GM10266 (cell line): ENCODE measurements at regions not wholly inside any gene's neighbourhood (a gene's known extent, or its start where the extent isn't known, plus 50 kb on each side); places are given as distances from the start of the nearest gene placed in this dataset.

Experiments used
- DNase-seq: peaks from one replicate; pipeline ENCODE4 v3.0.0; 2012; ENCODE audit errors: extremely low spot score
- TF ChIP-seq, protein P1 (sequence below): IDR thresholded peaks from 2 replicates; pipeline ENCODE4 v1.5.1; 2012; ENCODE audit warnings: mild to moderate bottlenecking, low read depth; ENCODE audit not compliant: control insufficient read depth, insufficient read depth; ENCODE audit errors: missing control alignments

DNA sequence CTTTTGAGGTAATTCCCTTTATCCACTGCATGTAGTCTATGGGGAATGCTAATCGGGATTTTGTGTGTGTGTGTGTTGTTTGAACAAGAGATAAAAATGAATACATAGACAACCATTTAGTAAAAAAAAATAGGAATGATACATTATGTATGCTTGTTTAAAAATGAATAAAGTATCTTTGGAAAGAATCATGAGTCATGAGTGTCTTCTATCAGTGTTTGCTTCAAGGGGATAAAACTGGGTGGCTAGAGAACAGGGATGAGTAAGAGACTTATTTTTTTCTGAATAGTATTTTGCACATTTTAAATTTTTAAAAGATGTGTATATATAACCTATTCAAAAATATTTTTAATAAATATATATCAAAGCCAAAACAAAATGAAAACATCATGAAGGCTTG is 839.4 kb upstream of the ADGRL4 start:
- TF ChIP-seq, protein P1, sequence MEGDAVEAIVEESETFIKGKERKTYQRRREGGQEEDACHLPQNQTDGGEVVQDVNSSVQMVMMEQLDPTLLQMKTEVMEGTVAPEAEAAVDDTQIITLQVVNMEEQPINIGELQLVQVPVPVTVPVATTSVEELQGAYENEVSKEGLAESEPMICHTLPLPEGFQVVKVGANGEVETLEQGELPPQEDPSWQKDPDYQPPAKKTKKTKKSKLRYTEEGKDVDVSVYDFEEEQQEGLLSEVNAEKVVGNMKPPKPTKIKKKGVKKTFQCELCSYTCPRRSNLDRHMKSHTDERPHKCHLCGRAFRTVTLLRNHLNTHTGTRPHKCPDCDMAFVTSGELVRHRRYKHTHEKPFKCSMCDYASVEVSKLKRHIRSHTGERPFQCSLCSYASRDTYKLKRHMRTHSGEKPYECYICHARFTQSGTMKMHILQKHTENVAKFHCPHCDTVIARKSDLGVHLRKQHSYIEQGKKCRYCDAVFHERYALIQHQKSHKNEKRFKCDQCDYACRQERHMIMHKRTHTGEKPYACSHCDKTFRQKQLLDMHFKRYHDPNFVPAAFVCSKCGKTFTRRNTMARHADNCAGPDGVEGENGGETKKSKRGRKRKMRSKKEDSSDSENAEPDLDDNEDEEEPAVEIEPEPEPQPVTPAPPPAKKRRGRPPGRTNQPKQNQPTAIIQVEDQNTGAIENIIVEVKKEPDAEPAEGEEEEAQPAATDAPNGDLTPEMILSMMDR, result no peak
- no peak for DNase-seq

DNA sequence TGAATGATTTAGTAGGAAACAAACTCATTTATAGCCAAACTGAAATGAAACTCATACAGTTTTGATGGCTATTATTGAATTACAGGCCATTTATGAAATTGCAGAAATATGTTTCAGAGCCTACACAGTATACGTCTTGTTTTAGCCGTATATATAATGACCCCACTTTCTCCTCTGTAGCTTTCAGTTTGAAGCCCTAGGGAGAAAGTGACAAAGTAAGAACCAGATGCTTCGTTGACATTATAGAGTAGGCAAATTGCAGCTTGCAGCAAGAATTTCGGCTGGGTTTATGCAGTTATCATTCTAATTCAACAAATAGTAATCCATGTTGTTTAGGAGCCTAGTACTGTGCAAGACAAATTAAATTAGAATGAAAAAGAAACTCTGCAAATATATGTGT is 836.3 kb upstream of the ADGRL4 start:
- no peak for DNase-seq
- TF ChIP-seq, protein P1, result no peak

DNA sequence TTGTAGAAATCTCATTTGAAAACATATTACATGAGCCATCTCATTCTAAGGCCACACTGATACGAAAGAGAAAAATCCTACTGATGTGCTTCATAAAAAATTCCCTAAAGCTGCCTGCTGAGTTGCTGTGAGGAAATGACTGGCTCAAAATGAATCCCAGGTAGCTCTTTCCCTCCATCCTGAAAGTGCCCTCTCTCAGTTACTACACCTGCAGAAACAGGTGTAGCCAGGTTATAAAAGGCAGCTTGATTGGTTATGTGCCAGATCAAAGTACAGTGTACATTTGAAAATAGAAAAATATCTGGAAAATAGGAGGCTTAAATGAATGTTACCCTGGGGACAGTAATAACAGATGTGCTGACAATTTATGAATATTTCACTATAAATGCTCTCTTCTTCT is 833.4 kb upstream of the ADGRL4 start:
- TF ChIP-seq, protein P1, result no peak
- no peak for DNase-seq

DNA sequence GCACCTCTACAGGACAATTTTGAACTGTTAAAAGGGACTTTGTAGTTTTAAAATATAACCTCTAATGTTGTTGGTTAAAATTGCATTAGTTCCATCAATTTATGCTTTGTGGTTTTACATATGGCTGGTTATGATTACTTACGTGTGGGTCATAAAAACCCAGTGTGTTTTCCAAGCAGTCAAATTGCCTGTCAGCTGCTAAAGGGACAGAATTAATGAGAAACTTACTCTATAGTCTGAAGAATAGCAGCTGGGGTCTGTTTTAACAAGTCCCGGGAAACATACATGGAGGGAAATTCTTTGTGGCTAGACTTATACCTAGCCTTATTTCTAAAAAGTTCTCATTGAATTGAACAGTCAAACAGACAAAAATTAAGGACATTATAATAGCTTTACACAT is 820.9 kb upstream of the ADGRL4 start:
- no peak for DNase-seq
- TF ChIP-seq, protein P1, result no peak

DNA sequence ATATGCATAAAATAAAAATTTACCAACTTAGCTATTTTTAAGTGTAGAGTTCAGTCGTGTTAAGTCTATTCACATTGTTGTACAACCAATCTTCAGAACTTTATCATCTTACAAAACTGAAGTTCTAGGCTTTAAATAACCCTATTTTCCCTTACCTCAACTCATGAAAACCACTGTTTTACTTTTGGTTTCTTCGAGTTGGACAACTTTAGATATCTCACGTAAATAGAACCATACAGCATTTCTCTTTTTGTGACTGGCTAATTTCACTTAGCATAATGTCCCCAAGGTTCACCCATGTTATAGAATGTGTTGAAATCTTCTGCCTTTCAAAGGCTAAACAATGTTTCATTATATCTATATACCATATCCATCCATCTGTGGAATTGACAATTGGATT is 819.0 kb upstream of the ADGRL4 start:
- TF ChIP-seq, protein P1, result no peak
- DNase-seq, result no peak

DNA sequence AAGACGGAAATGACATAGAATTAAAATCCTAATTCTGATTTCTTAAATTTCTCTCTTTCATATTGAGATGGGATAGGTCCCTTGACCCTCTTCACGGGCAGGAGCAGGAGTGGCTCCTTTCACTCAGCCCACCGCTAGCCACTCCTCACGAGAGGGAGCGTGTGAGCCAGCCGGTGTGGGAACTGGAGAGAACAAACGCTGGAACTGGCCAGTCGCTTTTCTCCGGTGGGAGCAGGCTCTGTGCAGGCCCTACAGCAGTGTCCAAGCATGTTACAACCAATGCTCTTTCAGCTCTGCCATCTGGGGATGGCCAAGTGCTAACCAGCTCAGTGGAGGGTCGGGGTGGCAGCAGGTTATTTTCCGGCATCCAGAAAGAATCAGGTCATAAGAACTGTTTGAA is 815.5 kb upstream of the ADGRL4 start:
- TF ChIP-seq, protein P1, result no peak
- no peak for DNase-seq

DNA sequence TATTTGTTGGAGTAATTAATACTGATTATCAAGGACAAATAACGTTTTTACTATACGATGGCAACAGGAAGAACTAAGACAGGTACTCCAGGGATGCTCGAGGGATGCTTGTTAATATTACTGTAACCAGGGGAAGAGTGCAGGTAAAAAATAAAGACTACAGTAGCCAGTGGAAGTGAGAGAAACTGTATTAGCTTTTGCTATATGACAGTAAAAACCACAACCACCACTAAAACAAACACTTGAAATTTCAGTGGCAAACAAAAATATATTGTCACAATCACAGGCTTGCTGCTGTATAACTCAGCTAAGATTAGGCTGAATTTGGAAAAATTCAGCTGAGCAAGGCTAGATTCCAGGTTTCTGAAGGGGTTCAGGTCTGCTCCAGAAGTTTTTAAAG is 812.6 kb upstream of the ADGRL4 start:
- no peak for DNase-seq
- TF ChIP-seq, protein P1, result no peak

DNA sequence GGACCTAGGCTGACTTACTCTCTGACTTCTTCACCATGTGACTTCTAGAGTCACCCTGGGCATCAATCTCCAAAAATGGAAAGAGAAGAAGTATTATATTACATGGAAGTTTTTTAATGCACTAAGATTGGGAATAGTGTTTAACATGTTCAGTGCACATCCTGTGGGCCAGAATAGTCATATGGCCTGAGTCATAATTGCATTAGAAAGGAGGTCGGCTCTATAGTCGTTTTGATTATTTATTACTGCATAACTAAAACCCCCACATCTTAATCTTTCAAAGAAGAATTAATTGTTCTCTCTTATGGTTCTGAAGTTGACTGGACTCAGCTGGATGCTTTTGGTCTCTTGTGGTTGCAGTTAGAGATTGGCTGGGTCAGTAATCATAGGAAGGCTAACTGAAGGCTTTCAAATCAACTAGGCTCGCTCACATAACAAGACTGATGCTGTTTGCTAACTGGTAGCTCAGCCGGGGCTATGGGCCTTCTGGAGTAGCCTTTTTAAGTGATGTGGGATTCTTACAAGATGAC is 810.6 kb upstream of the ADGRL4 start:
- TF ChIP-seq, protein P1, result no peak
- DNase-seq, result no peak
